ENCODE measurements at regions not wholly inside any gene's neighbourhood (a gene's known extent, or its start where the extent isn't known, plus 50 kb on each side); places are given as distances from the start of the nearest gene placed in this dataset.

GRCh38 chr10:78972947-78973900, 95.5 kb upstream of the ZMIZ1 start:
- Mint-ChIP-seq H3K27me3 (peaks cover 54% of the 10 kb centered on the region), H3K9me3 (ENCODE audit: insufficient read depth) (no peaks in the 10 kb centered on the region), H3K27ac (no peak overlapping the region), H3K4me3 (peak overlapping the region; percentile 84), H3K4me1 (peaks cover 14% of the 10 kb centered on the region)
- no peaks in the 10 kb centered on the region for H3K36me3 ChIP-seq (replicated peaks in 1 of 2; ENCODE audit: control extremely low read depth in 1 of 2, control insufficient read depth in 1 of 2, extremely low read depth in 1 of 2, insufficient read depth in 2 of 2, low read length in 1 of 2)
- H3K27me3 ChIP-seq (replicated peaks in 1 of 4; ENCODE audit: control extremely low read depth in 1 of 4, control insufficient read depth in 3 of 4, insufficient read depth in 4 of 4, low read length in 3 of 4) = peaks cover 0 to 49% (median 15%) of the 10 kb centered on the region in 4 experiments
- peaks cover 0 to 8% (median 0%) of the 10 kb centered on the region in 3 donors for H3K9me3 ChIP-seq (ENCODE audit: control extremely low read depth in 1 of 3, control insufficient read depth in 2 of 3, insufficient read depth in 1 of 3, low read length in 2 of 3)
- intact Hi-C loops (cut with micrococcal nuclease) = loop anchor here (5.0 kb wide), 1 partner anchor 94 kb away; the partner anchor contains the start of gene ZMIZ1
- H3K4me2 ChIP-seq (replicated peaks; ENCODE audit: low read depth, low read length, poor library complexity, severe bottlenecking) = peak overlapping the region; percentile 83
- 21% methylated on average over 40 of the region's 49 CpGs for WGBS (ENCODE audit: insufficient coverage)
- ATAC-seq (ENCODE audit: low read depth) = peak; percentile 67
- TF ChIP-seq EZH2 (IDR thresholded peaks at IDR 0.05; ENCODE audit: borderline replicate concordance, insufficient read depth, low read depth, low read length, poor library complexity, severe bottlenecking) = no peak
- peak overlapping the region; percentile 66 for H2AFZ ChIP-seq (ENCODE audit: insufficient read depth, low read depth, low read length, poor library complexity, severe bottlenecking)
- peak overlapping the region in 3 of 5 experiments; percentile 32 to 55 (median 42) for H3K4me3 ChIP-seq (ENCODE audit: control extremely low read depth in 1 of 5, extremely low read depth in 1 of 5, insufficient read depth in 1 of 5, low read depth in 2 of 5, low read length in 4 of 5)
- ChIA-PET CTCF (interaction anchor here (1.1 kb wide), 1 partner anchor 15 kb away, joined by 3 read pairs; no protein-coding TSS in a partner anchor), POLR2A (interaction anchor here (0.6 kb wide), 1 partner anchor 18 kb away, joined by 5 read pairs; no protein-coding TSS in a partner anchor)
- DNase-seq = peak; percentile 48
- H3K79me2 ChIP-seq (ENCODE audit: control insufficient read depth, insufficient read depth, low read length) = no peaks in the 10 kb centered on the region
- H3K9ac ChIP-seq (ENCODE audit: low read length) = peak overlapping the region; percentile 55
- H4K20me1 ChIP-seq (ENCODE audit: control insufficient read depth, insufficient read depth, low read length, poor library complexity, severe bottlenecking) = no peaks in the 10 kb centered on the region
- H3K4me1 ChIP-seq (ENCODE audit: control insufficient read depth in 2 of 2, insufficient read depth in 2 of 2, low read length in 2 of 2) = peaks cover 13 to 14% of the 10 kb centered on the region in 2 donors
- H3K27ac ChIP-seq (ENCODE audit: low read length in 2 of 2) = no peak overlapping the region

GRCh38 chr10:78973901-78974616, 94.7 kb upstream of the ZMIZ1 start:
- no peak overlapping the region for H3K27ac ChIP-seq (ENCODE audit: low read length in 2 of 2)
- DNase-seq = peak; percentile 25
- peaks cover 55% of the 10 kb centered on the region for H3K27me3 Mint-ChIP-seq
- H3K9me3 ChIP-seq (ENCODE audit: control extremely low read depth in 1 of 3, control insufficient read depth in 2 of 3, insufficient read depth in 1 of 3, low read length in 2 of 3) = peaks cover 0 to 8% (median 0%) of the 10 kb centered on the region in 3 donors
- no peaks in the 10 kb centered on the region for H3K9me3 Mint-ChIP-seq (ENCODE audit: insufficient read depth)
- peak overlapping the region; percentile 55 for H3K9ac ChIP-seq (ENCODE audit: low read length)
- WGBS (ENCODE audit: insufficient coverage) = under 1% methylated on average over 23 of the region's 42 CpGs
- intact Hi-C loops (cut with micrococcal nuclease) = loop anchor here (5.0 kb wide), 1 partner anchor 93 kb away; the partner anchor contains the start of gene ZMIZ1
- peaks cover 14% of the 10 kb centered on the region for H3K4me1 Mint-ChIP-seq
- peak overlapping the region; percentile 60 for H2AFZ ChIP-seq (ENCODE audit: insufficient read depth, low read depth, low read length, poor library complexity, severe bottlenecking)
- peak; percentile 48 for ATAC-seq (ENCODE audit: low read depth)
- no peak for TF ChIP-seq EZH2 (IDR thresholded peaks at IDR 0.05; ENCODE audit: borderline replicate concordance, insufficient read depth, low read depth, low read length, poor library complexity, severe bottlenecking)
- ChIA-PET CTCF (interaction anchor here (1.0 to 1.1 kb wide), 3 partner anchors 9 to 18 kb away, joined by 3 read pairs; no protein-coding TSS in a partner anchor), POLR2A (interaction anchor here (0.6 kb wide), 1 partner anchor 203 kb away, joined by 4 read pairs; no protein-coding TSS in a partner anchor)
- H3K27me3 ChIP-seq (replicated peaks in 1 of 4; ENCODE audit: control extremely low read depth in 1 of 4, control insufficient read depth in 3 of 4, insufficient read depth in 4 of 4, low read length in 3 of 4) = peaks cover 0 to 49% (median 14%) of the 10 kb centered on the region in 4 experiments
- H3K36me3 ChIP-seq (replicated peaks in 1 of 2; ENCODE audit: control extremely low read depth in 1 of 2, control insufficient read depth in 1 of 2, extremely low read depth in 1 of 2, insufficient read depth in 2 of 2, low read length in 1 of 2) = no peaks in the 10 kb centered on the region
- H3K27ac Mint-ChIP-seq = peak overlapping the region; percentile 83
- H3K4me3 ChIP-seq (ENCODE audit: control extremely low read depth in 1 of 5, extremely low read depth in 1 of 5, insufficient read depth in 1 of 5, low read depth in 2 of 5, low read length in 4 of 5) = peak overlapping the region in 4 of 5 experiments; percentile 15 to 50 (median 37)
- H4K20me1 ChIP-seq (ENCODE audit: control insufficient read depth, insufficient read depth, low read length, poor library complexity, severe bottlenecking) = no peaks in the 10 kb centered on the region
- H3K79me2 ChIP-seq (ENCODE audit: control insufficient read depth, insufficient read depth, low read length) = no peaks in the 10 kb centered on the region
- peak overlapping the region; percentile 91 for H3K4me3 Mint-ChIP-seq
- peaks cover 13 to 14% of the 10 kb centered on the region in 2 donors for H3K4me1 ChIP-seq (ENCODE audit: control insufficient read depth in 2 of 2, insufficient read depth in 2 of 2, low read length in 2 of 2)
- H3K4me2 ChIP-seq (replicated peaks; ENCODE audit: low read depth, low read length, poor library complexity, severe bottlenecking) = peak overlapping the region; percentile 83
